HepG2 (cell line): ENCODE measurements at regions not wholly inside any gene's neighbourhood (a gene's known extent, or its start where the extent isn't known, plus 50 kb on each side); places are given as distances from the start of the nearest gene placed in this dataset.

Experiments
- ATAC-seq: fragments of 200-7000 bp; cut with Tn5 transposase; 3 replicates; pipeline ENCODE4 v1.9.1; 2020; ENCODE audit warnings: mild to moderate bottlenecking, moderate library complexity
- BruUV-seq: library from RNA; stranded (reverse); fragments of 400-500 nt; replicated peaks from 2 replicates; lab custom pipeline; 2021; lab: Mats Ljungman, UMichigan
- CTCF ChIA-PET: fragments of 300-600 bp; formaldehyde crosslinking; extraction: SDS; loops from one replicate; lab custom pipeline; 2021; ENCODE audit warnings: low total read pairs, inconsistent platforms, low intra/inter-chr PET ratio; lab: Yijun Ruan, JAX
- POLR2A ChIA-PET: fragments of 350-600 bp; sonication (Branson Sonifier 250); formaldehyde crosslinking; loops from one replicate; lab custom pipeline; 2020; ENCODE audit warnings: antibody characterized with exemption, inconsistent platforms; lab: Yijun Ruan, JAX
- DNase-seq: peaks from one replicate; pipeline ENCODE4 v3.0.0-alpha.2; 2015; ENCODE audit warnings: low spot score
- FAIRE-seq: peaks from 3 replicates; lab custom pipeline; 2011; peaks lifted over from hg19 to GRCh38; lab: Jason Lieb, UNC
- H2AFZ ChIP-seq: one replicate; pipeline ENCODE4 v1.6.1; 2011; ENCODE audit warnings: low read length, inconsistent platforms
- H3K27ac ChIP-seq: fragments of 300-600 bp; 3 replicates; pipeline ENCODE4 v1.8.0; 2011; ENCODE audit warnings: mixed run types, mild to moderate bottlenecking, mixed read lengths, low read length, inconsistent platforms; ENCODE audit not compliant: insufficient read depth; ENCODE audit errors: extremely low read length
- H3K27me3 ChIP-seq, 2 experiments: fragments of 200-600 bp in 1 of 2; 2 replicates in 1 of 2; 3 replicates in 1 of 2; pipeline versions ENCODE4 v1.6.0 to v1.8.0; 2011; ENCODE audit warnings: low read length in 2 of 2, mild to moderate bottlenecking in 2 of 2, moderate library complexity in 2 of 2, inconsistent platforms in 1 of 2; ENCODE audit not compliant: insufficient read depth in 2 of 2, control insufficient read depth in 1 of 2
- H3K36me3 ChIP-seq, 2 experiments: fragments of 200-600 bp in 1 of 2; replicated peaks in 1 of 2; 2 replicates in 1 of 2; 3 replicates in 1 of 2; pipeline versions ENCODE4 v1.5.1 to v1.8.0; 2011; ENCODE audit warnings: low read length in 2 of 2, inconsistent platforms in 1 of 2; ENCODE audit not compliant: insufficient read depth in 2 of 2, control insufficient read depth in 1 of 2
- H3K4me1 ChIP-seq: 2 replicates; pipeline ENCODE4 v1.5.1; 2012; ENCODE audit warnings: low read length, inconsistent platforms; ENCODE audit not compliant: insufficient read depth
- H3K4me2 ChIP-seq: 2 replicates; pipeline ENCODE4 v1.6.0; 2011; ENCODE audit warnings: low read depth, low read length, inconsistent platforms
- H3K4me3 ChIP-seq, 3 experiments: fragments of 200-600 bp in 1 of 3; sonication (generic), shearing (Covaris generic) in 1 of 3; replicated peaks in 1 of 3; 2 replicates each; pipeline ENCODE4 v1.5.1; 2011 to 2016; ENCODE audit warnings: low read length in 3 of 3, inconsistent platforms in 2 of 3, low read depth in 2 of 3, mild to moderate bottlenecking in 2 of 3, control low read depth in 1 of 3, mixed read lengths in 1 of 3; ENCODE audit not compliant: insufficient read depth in 1 of 3
- H3K79me2 ChIP-seq: one replicate; pipeline ENCODE4 v1.6.1; 2011; ENCODE audit warnings: low read length, inconsistent platforms; ENCODE audit not compliant: insufficient read depth
- H3K9ac ChIP-seq: 2 replicates; pipeline ENCODE4 v1.6.0; 2011; ENCODE audit warnings: mild to moderate bottlenecking, low read depth, low read length, inconsistent platforms; ENCODE audit not compliant: insufficient read depth
- H3K9me3 ChIP-seq: 2 replicates; pipeline ENCODE4 v1.5.1; 2012; ENCODE audit warnings: mild to moderate bottlenecking, low read length
- H4K20me1 ChIP-seq: 2 replicates; pipeline ENCODE4 v1.6.0; 2011; ENCODE audit warnings: inconsistent platforms, mild to moderate bottlenecking, low read length, moderate library complexity; ENCODE audit not compliant: insufficient read depth
- CHD4 ChIP-seq: fragments of 200-600 bp; sonication (generic); IDR thresholded peaks from 2 replicates; pipeline ENCODE4 v1.7.0; 2017; ENCODE audit warnings: mild to moderate bottlenecking, low read length, borderline replicate concordance
- FOSL2 ChIP-seq: sonication (generic); formaldehyde crosslinking; IDR thresholded peaks from 2 replicates; pipeline ENCODE4 v1.4.0; 2020; ENCODE audit warnings: missing genetic modification reagents
- ZNF335 ChIP-seq: sonication (generic); formaldehyde crosslinking; IDR thresholded peaks from 2 replicates; pipeline ENCODE4 v1.4.0; 2020; ENCODE audit warnings: missing genetic modification reagents
- ZNF354B ChIP-seq: sonication (generic); formaldehyde crosslinking; IDR thresholded peaks from 2 replicates; pipeline ENCODE4 v1.8.0; 2022; ENCODE audit warnings: mild to moderate bottlenecking, missing genetic modification reagents
- WGBS: methylation state at CpG from one replicate; pipeline ENCODE4 v1.1.6; 2017; ENCODE audit warnings: low lambda C conversion rate; 5-methylcytosine and 5-hydroxymethylcytosine counted together
- in situ Hi-C: cut with HindIII; loops from 2 replicates; pipeline ENCODE4 v1.10.0; 2017; ENCODE audit warnings: low pct_unique_long_range_greater_than_20kb; ENCODE audit not compliant: extremely low pct_ligation_motif_present
- intact Hi-C: fragments of 100-400 bp; cut with micrococcal nuclease; formaldehyde crosslinking; loops from one replicate; pipeline ENCODE4 v1.10.0; 2022; ENCODE audit not compliant: unreplicated experiment
- TF ChIP-seq, protein P1 (sequence below): sonication (generic); formaldehyde crosslinking; IDR thresholded peaks from 2 replicates; pipeline ENCODE4 v1.4.0; 2020; ENCODE audit warnings: missing genetic modification reagents
- TF ChIP-seq, protein P2 (sequence below): fragments of 450-650 bp; IDR thresholded peaks from 2 replicates; pipeline ENCODE4 v1.6.1; 2016

DNA sequence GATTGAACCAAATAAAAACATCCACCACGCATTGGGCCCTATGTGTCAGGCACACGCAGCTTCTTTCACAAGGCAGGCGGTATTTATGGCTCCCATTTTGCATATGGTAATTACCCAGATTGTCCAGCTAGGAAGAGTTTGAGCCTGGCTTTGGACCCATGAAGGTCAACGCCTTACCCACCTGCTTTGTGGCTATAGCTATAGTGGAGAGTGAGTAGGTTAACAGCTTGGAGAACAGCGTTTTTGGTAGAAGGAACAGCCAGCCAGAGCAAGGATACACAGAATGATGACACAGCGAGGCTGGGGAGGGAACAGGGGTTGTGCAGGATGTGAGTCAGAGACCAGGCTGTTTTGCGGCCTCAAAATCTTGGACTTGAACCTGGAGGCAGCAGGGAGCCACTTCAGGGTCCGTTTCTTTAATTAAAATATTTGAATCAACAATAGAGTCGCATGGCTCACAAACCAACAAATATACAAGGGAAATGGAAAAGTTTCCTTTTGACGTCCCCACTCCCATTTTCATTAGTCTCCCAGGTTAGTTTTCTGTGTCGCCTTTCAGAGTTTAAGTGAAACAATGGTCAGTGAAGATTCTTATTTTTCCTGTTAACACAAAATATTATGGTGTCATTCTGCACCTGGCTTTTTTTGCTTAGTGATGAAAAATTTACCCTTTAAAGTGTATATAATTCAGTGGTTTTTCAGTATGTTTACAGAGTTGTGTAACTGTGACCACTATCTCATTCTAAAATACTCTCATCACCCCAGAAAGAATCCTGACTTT lies 118.2 kb upstream of the STX18 start:
- H3K4me1 ChIP-seq, result peaks cover 23% of the 10 kb centered on the region
- ATAC-seq (no peak), DNase-seq (no peak), FAIRE-seq (no peak)
- no peaks in the 10 kb centered on the region for H3K9me3 ChIP-seq
- no peaks in the 10 kb centered on the region for H4K20me1 ChIP-seq
- H3K4me3 ChIP-seq, result no peak overlapping the region
- H3K9ac ChIP-seq, result no peak overlapping the region
- in situ Hi-C loops, result no loop called here
- H3K27me3 ChIP-seq, result no peaks in the 10 kb centered on the region
- H3K27ac ChIP-seq, result no peak overlapping the region
- WGBS, result 84% methylated on average over 11 of the region's 11 CpGs
- H2AFZ ChIP-seq, result no peak overlapping the region
- no peak overlapping the region for H3K4me2 ChIP-seq
- TF ChIP-seq, protein P1, sequence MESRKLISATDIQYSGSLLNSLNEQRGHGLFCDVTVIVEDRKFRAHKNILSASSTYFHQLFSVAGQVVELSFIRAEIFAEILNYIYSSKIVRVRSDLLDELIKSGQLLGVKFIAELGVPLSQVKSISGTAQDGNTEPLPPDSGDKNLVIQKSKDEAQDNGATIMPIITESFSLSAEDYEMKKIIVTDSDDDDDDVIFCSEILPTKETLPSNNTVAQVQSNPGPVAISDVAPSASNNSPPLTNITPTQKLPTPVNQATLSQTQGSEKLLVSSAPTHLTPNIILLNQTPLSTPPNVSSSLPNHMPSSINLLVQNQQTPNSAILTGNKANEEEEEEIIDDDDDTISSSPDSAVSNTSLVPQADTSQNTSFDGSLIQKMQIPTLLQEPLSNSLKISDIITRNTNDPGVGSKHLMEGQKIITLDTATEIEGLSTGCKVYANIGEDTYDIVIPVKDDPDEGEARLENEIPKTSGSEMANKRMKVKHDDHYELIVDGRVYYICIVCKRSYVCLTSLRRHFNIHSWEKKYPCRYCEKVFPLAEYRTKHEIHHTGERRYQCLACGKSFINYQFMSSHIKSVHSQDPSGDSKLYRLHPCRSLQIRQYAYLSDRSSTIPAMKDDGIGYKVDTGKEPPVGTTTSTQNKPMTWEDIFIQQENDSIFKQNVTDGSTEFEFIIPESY (CRISPR knock-in tag), result 0 out of 2 replicates have a peak, but pooled peaks have one; percentile 10
- TF ChIP-seq FOSL2, result peak; percentile 78
- TF ChIP-seq CHD4, result no peak
- no peak for TF ChIP-seq ZNF335 (CRISPR knock-in tag)
- intact Hi-C loops, result no loop called here
- no peaks in the 10 kb centered on the region; a peak in 1 of 5 replicates for H3K36me3 ChIP-seq
- BruUV-seq, result no TSS peak
- ChIA-PET CTCF (no interaction called here), POLR2A (no interaction called here)
- H3K79me2 ChIP-seq, result no peaks in the 10 kb centered on the region

DNA sequence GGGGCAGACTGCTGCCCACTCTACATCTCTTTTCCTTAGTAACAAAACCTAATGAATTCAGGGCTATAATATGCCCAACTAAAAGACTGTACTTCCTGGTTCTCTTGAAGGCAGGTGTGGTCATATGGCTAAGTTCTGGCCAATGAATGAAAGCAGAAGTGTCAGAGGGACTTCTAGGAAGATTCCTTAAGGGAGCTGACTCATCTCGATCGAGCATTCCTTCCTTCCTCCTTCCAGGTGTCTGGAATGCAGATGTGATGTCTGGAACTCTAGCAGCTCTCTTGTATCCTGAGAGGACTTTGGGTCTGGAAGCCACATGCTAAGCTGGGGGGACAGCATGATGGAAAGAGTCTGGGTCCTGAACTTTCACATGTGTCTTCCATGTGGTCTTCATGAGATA lies 116.2 kb upstream of the STX18 start:
- H3K4me1 ChIP-seq, result peaks cover 23% of the 10 kb centered on the region
- BruUV-seq, result no TSS peak
- no peak overlapping the region for H3K4me2 ChIP-seq
- H4K20me1 ChIP-seq, result no peaks in the 10 kb centered on the region
- no peak for DNase-seq
- no peak overlapping the region for H3K4me3 ChIP-seq
- no peak for ATAC-seq
- no peaks in the 10 kb centered on the region for H3K27me3 ChIP-seq
- no peak overlapping the region for H3K9ac ChIP-seq
- WGBS, result 88% methylated on average over 2 of the region's 2 CpGs
- intact Hi-C loops (no loop called here), in situ Hi-C loops (no loop called here)
- no peak for TF ChIP-seq ZNF354B (CRISPR knock-in tag)
- TF ChIP-seq, protein P2, sequence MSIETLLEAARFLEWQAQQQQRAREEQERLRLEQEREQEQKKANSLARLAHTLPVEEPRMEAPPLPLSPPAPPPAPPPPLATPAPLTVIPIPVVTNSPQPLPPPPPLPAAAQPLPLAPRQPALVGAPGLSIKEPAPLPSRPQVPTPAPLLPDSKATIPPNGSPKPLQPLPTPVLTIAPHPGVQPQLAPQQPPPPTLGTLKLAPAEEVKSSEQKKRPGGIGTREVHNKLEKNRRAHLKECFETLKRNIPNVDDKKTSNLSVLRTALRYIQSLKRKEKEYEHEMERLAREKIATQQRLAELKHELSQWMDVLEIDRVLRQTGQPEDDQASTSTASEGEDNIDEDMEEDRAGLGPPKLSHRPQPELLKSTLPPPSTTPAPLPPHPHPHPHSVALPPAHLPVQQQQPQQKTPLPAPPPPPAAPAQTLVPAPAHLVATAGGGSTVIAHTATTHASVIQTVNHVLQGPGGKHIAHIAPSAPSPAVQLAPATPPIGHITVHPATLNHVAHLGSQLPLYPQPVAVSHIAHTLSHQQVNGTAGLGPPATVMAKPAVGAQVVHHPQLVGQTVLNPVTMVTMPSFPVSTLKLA, result peak; percentile 55
- no peaks in the 10 kb centered on the region for H3K79me2 ChIP-seq
- ChIA-PET POLR2A (no interaction called here), CTCF (no interaction called here)
- no peak for FAIRE-seq
- no peaks in the 10 kb centered on the region; a peak in 1 of 5 replicates for H3K36me3 ChIP-seq
- no peak overlapping the region for H3K27ac ChIP-seq
- H3K9me3 ChIP-seq, result no peaks in the 10 kb centered on the region
- no peak overlapping the region for H2AFZ ChIP-seq
